ENCODE measurements at regions not wholly inside any gene's neighbourhood (a gene's known extent, or its start where the extent isn't known, plus 50 kb on each side); places are given as distances from the start of the nearest gene placed in this dataset.

DNA sequence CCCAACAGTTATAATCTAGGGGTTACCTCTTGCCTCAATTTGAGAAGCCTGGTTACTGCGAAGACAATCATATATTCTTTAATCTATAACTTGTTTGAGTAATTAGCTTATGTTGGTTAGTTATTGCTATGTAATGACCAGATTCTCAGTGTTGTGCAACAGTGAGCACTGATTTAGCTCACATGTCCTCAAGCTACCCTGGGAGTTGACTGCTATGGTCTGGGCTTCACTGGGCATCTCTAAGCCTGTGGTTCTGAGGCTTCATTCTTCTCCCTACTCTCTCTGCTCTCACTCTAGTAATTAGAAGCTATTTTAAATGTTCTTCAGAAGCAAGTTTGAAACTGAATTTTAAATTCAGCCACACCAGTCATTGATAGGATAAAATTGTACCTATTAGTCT, 371.8 kb downstream of the PBX1 start:
- no peak overlapping the region for H2AK5ac ChIP-seq (ENCODE audit: low read length, severe bottlenecking)
- no peak overlapping the region for H3K4me3 ChIP-seq (ENCODE audit: insufficient read depth in 1 of 2, low read depth in 1 of 2, low read length in 2 of 2)
- no peak overlapping the region for H3K18ac ChIP-seq (ENCODE audit: low read depth in 1 of 2, low read length in 2 of 2)
- no peak overlapping the region for H2BK15ac ChIP-seq (ENCODE audit: low read depth, poor library complexity, severe bottlenecking)
- no CpG with 5 or more reads among the region's 1 CpG for WGBS
- H2BK5ac ChIP-seq (ENCODE audit: low read depth, low read length, poor library complexity, severe bottlenecking), result no peak overlapping the region
- H2BK12ac ChIP-seq (ENCODE audit: low read length in 2 of 2), result no peak overlapping the region
- no peak overlapping the region for H3K9ac ChIP-seq (ENCODE audit: low read length)
- no peak overlapping the region for H3K23ac ChIP-seq (ENCODE audit: low read length in 2 of 2)
- no peak overlapping the region for H4K91ac ChIP-seq (ENCODE audit: low read length)
- no peak overlapping the region for H2AFZ ChIP-seq (ENCODE audit: low read depth, low read length)
- no peak overlapping the region for H4K8ac ChIP-seq (ENCODE audit: low read length)
- H3K27ac ChIP-seq (ENCODE audit: low read length, poor library complexity, severe bottlenecking), result no peak overlapping the region
- H3K27me3 ChIP-seq (ENCODE audit: control insufficient read depth in 1 of 2, insufficient read depth in 1 of 2, low read length in 2 of 2), result peaks cover 0 to 5% of the 10 kb centered on the region in 2 experiments
- no peaks in the 10 kb centered on the region for H3K4me1 ChIP-seq (ENCODE audit: control insufficient read depth, insufficient read depth, low read depth, low read length)
- H3K14ac ChIP-seq (ENCODE audit: low read length in 2 of 2), result no peak overlapping the region
- H3K79me1 ChIP-seq (replicated peaks; ENCODE audit: low read length, poor library complexity, severe bottlenecking), result no peaks in the 10 kb centered on the region
- no peaks in the 10 kb centered on the region for H3K9me3 ChIP-seq (ENCODE audit: control insufficient read depth, low read length)
- DNase-seq, result no peak
- H3K4me2 ChIP-seq (ENCODE audit: low read length, poor library complexity, severe bottlenecking), result no peak overlapping the region
- H3K4ac ChIP-seq (ENCODE audit: low read depth in 1 of 2, low read length in 2 of 2), result no peak overlapping the region
- H3K36me3 ChIP-seq (ENCODE audit: control insufficient read depth in 1 of 2, insufficient read depth in 2 of 2, low read depth in 1 of 2, low read length in 2 of 2), result no peaks in the 10 kb centered on the region
- no peak overlapping the region for H2BK120ac ChIP-seq (ENCODE audit: low read depth, low read length)

DNA sequence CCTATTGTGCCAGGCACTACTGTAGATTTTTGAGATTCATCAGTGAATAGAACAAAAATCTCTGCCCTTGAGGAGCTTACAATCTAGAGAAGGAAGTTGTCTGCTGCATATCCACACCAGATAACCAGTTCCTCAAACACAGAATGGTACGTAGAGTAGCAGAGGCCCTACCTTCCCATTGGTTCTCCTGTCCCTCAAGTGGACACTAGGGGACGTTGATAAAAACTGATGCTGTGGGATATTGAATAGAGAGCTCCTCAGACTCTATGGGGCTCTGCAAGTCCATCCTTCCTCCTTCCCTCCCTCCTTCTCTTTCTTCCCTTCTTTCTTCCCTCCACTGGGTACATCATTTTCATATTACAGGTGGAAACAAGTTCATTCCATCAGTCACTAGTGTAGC, 371.3 kb downstream of the PBX1 start:
- Histone ChIP-seq H2BK120ac (ENCODE audit: low read depth, low read length) (no peak overlapping the region), H3K4me3 (ENCODE audit: insufficient read depth in 1 of 2, low read depth in 1 of 2, low read length in 2 of 2) (no peak overlapping the region), H4K8ac (ENCODE audit: low read length) (no peak overlapping the region), H3K4me2 (ENCODE audit: low read length, poor library complexity, severe bottlenecking) (no peak overlapping the region), H2BK15ac (ENCODE audit: low read depth, poor library complexity, severe bottlenecking) (no peak overlapping the region), H4K91ac (ENCODE audit: low read length) (no peak overlapping the region), H2BK12ac (ENCODE audit: low read length in 2 of 2) (no peak overlapping the region), H3K27ac (ENCODE audit: low read length, poor library complexity, severe bottlenecking) (no peak overlapping the region), H3K36me3 (ENCODE audit: control insufficient read depth in 1 of 2, insufficient read depth in 2 of 2, low read depth in 1 of 2, low read length in 2 of 2) (no peaks in the 10 kb centered on the region), H2BK5ac (ENCODE audit: low read depth, low read length, poor library complexity, severe bottlenecking) (no peak overlapping the region), H3K14ac (ENCODE audit: low read length in 2 of 2) (no peak overlapping the region), H3K18ac (ENCODE audit: low read depth in 1 of 2, low read length in 2 of 2) (no peak overlapping the region), H2AFZ (ENCODE audit: low read depth, low read length) (no peak overlapping the region), H3K79me1 (replicated peaks; ENCODE audit: low read length, poor library complexity, severe bottlenecking) (no peaks in the 10 kb centered on the region), H3K27me3 (ENCODE audit: control insufficient read depth in 1 of 2, insufficient read depth in 1 of 2, low read length in 2 of 2) (peaks cover 0 to 5% of the 10 kb centered on the region in 2 experiments), H3K23ac (ENCODE audit: low read length in 2 of 2) (no peak overlapping the region), H3K4ac (ENCODE audit: low read depth in 1 of 2, low read length in 2 of 2) (no peak overlapping the region), H3K4me1 (ENCODE audit: control insufficient read depth, insufficient read depth, low read depth, low read length) (no peaks in the 10 kb centered on the region), H3K9ac (ENCODE audit: low read length) (no peak overlapping the region), H2AK5ac (ENCODE audit: low read length, severe bottlenecking) (no peak overlapping the region), H3K9me3 (ENCODE audit: control insufficient read depth, low read length) (no peaks in the 10 kb centered on the region)
- DNase-seq, result no peak
- WGBS, result no CpG with 5 or more reads among the region's 2 CpGs

DNA sequence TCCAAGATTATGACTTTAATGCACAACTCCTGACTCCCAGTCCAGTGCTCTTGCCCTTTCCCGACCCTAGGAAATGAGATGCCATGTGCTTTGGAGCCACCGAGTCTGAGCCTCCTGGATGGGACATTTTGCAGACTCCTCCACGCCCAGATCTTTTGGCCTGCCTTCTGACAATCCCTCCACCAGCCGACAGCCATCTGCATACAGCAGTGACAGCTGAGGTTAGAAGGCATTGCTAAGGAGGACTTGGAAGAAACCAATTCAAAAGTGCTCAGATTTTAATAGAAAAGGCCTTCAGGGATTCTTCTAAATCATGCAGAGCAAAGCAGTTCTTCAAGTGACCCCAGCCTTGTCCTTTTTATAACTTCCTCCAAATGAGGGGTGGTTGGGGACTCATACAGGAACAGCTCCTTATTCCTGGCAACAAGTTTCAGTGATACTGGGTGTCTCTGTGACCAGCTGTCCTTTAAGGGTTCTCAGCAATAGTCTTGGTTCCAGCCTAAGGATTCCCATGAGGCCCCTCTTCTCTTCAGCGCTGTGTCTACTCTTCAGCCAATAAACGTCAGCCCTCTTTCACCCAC, 369.3 kb downstream of the PBX1 start:
- Histone ChIP-seq H2AFZ (ENCODE audit: low read depth, low read length) (no peak overlapping the region), H3K14ac (ENCODE audit: low read length in 2 of 2) (no peak overlapping the region), H3K23ac (ENCODE audit: low read length in 2 of 2) (no peak overlapping the region), H3K27me3 (ENCODE audit: control insufficient read depth in 1 of 2, insufficient read depth in 1 of 2, low read length in 2 of 2) (peaks cover 0 to 5% of the 10 kb centered on the region in 2 experiments), H3K36me3 (ENCODE audit: control insufficient read depth in 1 of 2, insufficient read depth in 2 of 2, low read depth in 1 of 2, low read length in 2 of 2) (no peaks in the 10 kb centered on the region), H4K8ac (ENCODE audit: low read length) (no peak overlapping the region), H3K9me3 (ENCODE audit: control insufficient read depth, low read length) (no peaks in the 10 kb centered on the region), H3K27ac (ENCODE audit: low read length, poor library complexity, severe bottlenecking) (no peak overlapping the region), H2BK12ac (ENCODE audit: low read length in 2 of 2) (no peak overlapping the region), H2BK5ac (ENCODE audit: low read depth, low read length, poor library complexity, severe bottlenecking) (no peak overlapping the region), H2BK120ac (ENCODE audit: low read depth, low read length) (no peak overlapping the region), H3K18ac (ENCODE audit: low read depth in 1 of 2, low read length in 2 of 2) (no peak overlapping the region), H2AK5ac (ENCODE audit: low read length, severe bottlenecking) (no peak overlapping the region), H3K4me1 (ENCODE audit: control insufficient read depth, insufficient read depth, low read depth, low read length) (no peaks in the 10 kb centered on the region), H3K4ac (ENCODE audit: low read depth in 1 of 2, low read length in 2 of 2) (no peak overlapping the region), H4K91ac (ENCODE audit: low read length) (no peak overlapping the region), H3K4me2 (ENCODE audit: low read length, poor library complexity, severe bottlenecking) (no peak overlapping the region), H3K9ac (ENCODE audit: low read length) (no peak overlapping the region), H2BK15ac (ENCODE audit: low read depth, poor library complexity, severe bottlenecking) (no peak overlapping the region), H3K4me3 (ENCODE audit: insufficient read depth in 1 of 2, low read depth in 1 of 2, low read length in 2 of 2) (no peak overlapping the region), H3K79me1 (replicated peaks; ENCODE audit: low read length, poor library complexity, severe bottlenecking) (no peaks in the 10 kb centered on the region)
- WGBS, result 86% methylated on average over 5 of the region's 6 CpGs
- DNase-seq, result no peak

DNA sequence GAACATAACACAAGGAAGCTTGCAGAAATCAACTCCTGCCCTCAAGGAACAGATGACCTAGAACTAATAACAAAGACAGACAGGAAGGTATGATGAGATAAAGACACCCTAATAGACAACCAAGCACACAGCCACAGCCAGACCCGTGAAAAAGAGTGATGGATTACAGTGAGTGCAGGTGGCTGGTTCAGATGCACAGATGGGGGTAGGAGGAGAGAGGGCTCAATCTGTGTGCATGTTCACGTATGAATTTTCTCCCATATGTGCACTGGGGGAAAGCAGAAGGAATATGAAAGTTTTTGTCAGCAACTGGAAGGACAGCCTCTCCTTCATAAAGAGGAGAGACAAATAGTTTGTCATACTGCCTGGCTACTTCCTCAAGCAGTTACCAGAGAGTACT, 367.1 kb downstream of the PBX1 start:
- Histone ChIP-seq H3K9me3 (ENCODE audit: control insufficient read depth, low read length) (no peaks in the 10 kb centered on the region), H4K8ac (ENCODE audit: low read length) (no peak overlapping the region), H3K9ac (ENCODE audit: low read length) (no peak overlapping the region), H2BK15ac (ENCODE audit: low read depth, poor library complexity, severe bottlenecking) (no peak overlapping the region), H2AFZ (ENCODE audit: low read depth, low read length) (no peak overlapping the region), H3K36me3 (ENCODE audit: control insufficient read depth in 1 of 2, insufficient read depth in 2 of 2, low read depth in 1 of 2, low read length in 2 of 2) (no peaks in the 10 kb centered on the region), H3K23ac (ENCODE audit: low read length in 2 of 2) (no peak overlapping the region), H2BK120ac (ENCODE audit: low read depth, low read length) (no peak overlapping the region), H3K4me1 (ENCODE audit: control insufficient read depth, insufficient read depth, low read depth, low read length) (no peaks in the 10 kb centered on the region), H3K18ac (ENCODE audit: low read depth in 1 of 2, low read length in 2 of 2) (no peak overlapping the region), H4K91ac (ENCODE audit: low read length) (no peak overlapping the region), H3K4me3 (ENCODE audit: insufficient read depth in 1 of 2, low read depth in 1 of 2, low read length in 2 of 2) (no peak overlapping the region), H3K4ac (ENCODE audit: low read depth in 1 of 2, low read length in 2 of 2) (no peak overlapping the region), H3K27ac (ENCODE audit: low read length, poor library complexity, severe bottlenecking) (no peak overlapping the region), H3K27me3 (ENCODE audit: control insufficient read depth in 1 of 2, insufficient read depth in 1 of 2, low read length in 2 of 2) (peaks cover 0 to 5% of the 10 kb centered on the region in 2 experiments), H2BK12ac (ENCODE audit: low read length in 2 of 2) (no peak overlapping the region), H2AK5ac (ENCODE audit: low read length, severe bottlenecking) (no peak overlapping the region), H3K4me2 (ENCODE audit: low read length, poor library complexity, severe bottlenecking) (no peak overlapping the region), H2BK5ac (ENCODE audit: low read depth, low read length, poor library complexity, severe bottlenecking) (no peak overlapping the region), H3K79me1 (replicated peaks; ENCODE audit: low read length, poor library complexity, severe bottlenecking) (no peaks in the 10 kb centered on the region), H3K14ac (ENCODE audit: low read length in 2 of 2) (no peak overlapping the region)
- 83% methylated on average over 2 of the region's 2 CpGs for WGBS
- DNase-seq, result no peak
